H1 (cell line): ENCODE measurements at regions not wholly inside any gene's neighbourhood (a gene's known extent, or its start where the extent isn't known, plus 50 kb on each side); places are given as distances from the start of the nearest gene placed in this dataset.

Experiments used
- CTCF ChIA-PET: fragments of 300-600 bp; sonication (Branson Sonifier 250); formaldehyde crosslinking; loops from one replicate; lab custom pipeline; 2021; ENCODE audit not compliant: partially characterized antibody; lab: Charles Lee
- POLR2A ChIA-PET: fragments of 300-600 bp; sonication (Branson Sonifier 250); formaldehyde crosslinking; loops from one replicate; lab custom pipeline; 2021; ENCODE audit warnings: inconsistent platforms; ENCODE audit not compliant: partially characterized antibody; lab: Charles Lee
- DNase-seq, 2 experiments: peaks; one replicate each; pipeline versions ENCODE4 v3.0.0 to v3.0.0-alpha.2; 2010 to 2022; ENCODE audit warnings: low spot score in 2 of 2, low read depth in 1 of 2, mixed read lengths in 1 of 2
- FAIRE-seq: peaks from 2 replicates; lab custom pipeline; 2011; peaks lifted over from hg19 to GRCh38; lab: Jason Lieb, UNC
- H2AFZ ChIP-seq: 2 replicates; pipeline ENCODE4 v1.8.1; 2012; ENCODE audit warnings: low read length, inconsistent platforms
- H2AK5ac ChIP-seq: 2 replicates; pipeline ENCODE4 v1.6.1; 2013; ENCODE audit warnings: low read depth, low read length
- H2BK120ac ChIP-seq: replicated peaks from 2 replicates; pipeline ENCODE3; 2013; ENCODE audit warnings: low read depth, low read length, inconsistent platforms
- H2BK12ac ChIP-seq: 2 replicates; pipeline ENCODE4 v1.6.1; 2013; ENCODE audit warnings: low read depth, low read length
- H2BK15ac ChIP-seq: 2 replicates; pipeline ENCODE4 v1.6.1; 2013; ENCODE audit warnings: low read length
- H2BK20ac ChIP-seq: 2 replicates; pipeline ENCODE4 v1.6.1; 2013; ENCODE audit warnings: low read length
- H2BK5ac ChIP-seq: 2 replicates; pipeline ENCODE4 v1.6.1; 2013; ENCODE audit warnings: low read depth, low read length
- H3K14ac ChIP-seq: 2 replicates; pipeline ENCODE4 v1.6.1; 2013; ENCODE audit warnings: inconsistent platforms; ENCODE audit not compliant: insufficient read length
- H3K18ac ChIP-seq: 2 replicates; pipeline ENCODE4 v1.6.1; 2013; ENCODE audit warnings: low read length; ENCODE audit errors: extremely low read depth
- H3K23ac ChIP-seq: 2 replicates; pipeline ENCODE4 v1.6.1; 2013; ENCODE audit warnings: inconsistent platforms; ENCODE audit not compliant: insufficient read length
- H3K23me2 ChIP-seq: 2 replicates; pipeline ENCODE4 v1.6.1; 2013; ENCODE audit warnings: low read depth, low read length
- H3K27ac ChIP-seq: 2 replicates; pipeline ENCODE4 v1.6.1; 2011; ENCODE audit warnings: low read depth, low read length, inconsistent platforms
- H3K27me3 ChIP-seq, 4 experiments: replicated peaks in 1 of 4; 1 replicate in 1 of 4; 2 replicates in 3 of 4; pipeline versions ENCODE4 v1.6.1 to v1.8.1; 2011 to 2013; ENCODE audit warnings: low read length in 3 of 4, mild to moderate bottlenecking in 3 of 4, inconsistent platforms in 2 of 4, mixed read lengths in 2 of 4, moderate library complexity in 1 of 4; ENCODE audit not compliant: control insufficient read depth in 3 of 4, insufficient read depth in 3 of 4; ENCODE audit errors: extremely low read depth in 1 of 4
- H3K36me3 ChIP-seq, 4 experiments: 2 replicates each; pipeline versions ENCODE4 v1.6.1 to v1.8.1; 2011 to 2013; ENCODE audit warnings: mild to moderate bottlenecking in 4 of 4, low read length in 3 of 4, moderate library complexity in 2 of 4, control low read depth in 1 of 4, inconsistent platforms in 1 of 4; ENCODE audit not compliant: insufficient read depth in 4 of 4, control insufficient read depth in 2 of 4
- H3K4ac ChIP-seq: replicated peaks from 2 replicates; pipeline ENCODE3; 2013; ENCODE audit warnings: low read length, low read depth, mixed read lengths, inconsistent platforms; ENCODE audit not compliant: insufficient read length
- H3K4me1 ChIP-seq, 4 experiments: replicated peaks in 1 of 4; 1 replicate in 1 of 4; 2 replicates in 3 of 4; pipeline versions ENCODE4 v1.6.1 to v1.8.1; 2011 to 2013; ENCODE audit warnings: low read length in 3 of 4, inconsistent platforms in 2 of 4, mixed read lengths in 1 of 4; ENCODE audit not compliant: insufficient read depth in 4 of 4, control insufficient read depth in 3 of 4
- H3K4me2 ChIP-seq, 2 experiments: 2 replicates each; pipeline versions ENCODE4 v1.6.1 to v1.8.1; 2011 to 2013; ENCODE audit warnings: low read depth in 2 of 2, low read length in 2 of 2, control low read depth in 1 of 2, inconsistent platforms in 1 of 2, mild to moderate bottlenecking in 1 of 2; ENCODE audit not compliant: insufficient read depth in 1 of 2
- H3K4me3 ChIP-seq, 4 experiments: fragments of 200-600, 300-600 bp in 1 of 4; sonication (generic), shearing (Covaris generic), sonication (Bioruptor Twin) in 1 of 4; 2 replicates each; pipeline versions ENCODE4 v1.5.1 to v1.8.1; 2011 to 2016; ENCODE audit warnings: low read length in 4 of 4, low read depth in 3 of 4, control low read depth in 2 of 4, inconsistent platforms in 2 of 4, mild to moderate bottlenecking in 2 of 4, mixed read lengths in 1 of 4, moderate library complexity in 1 of 4; ENCODE audit not compliant: insufficient read depth in 2 of 4; ENCODE audit errors: extremely low read depth in 1 of 4
- H3K56ac ChIP-seq: replicated peaks from 2 replicates; pipeline ENCODE3; 2013; ENCODE audit warnings: low read depth, mild to moderate bottlenecking, mixed read lengths, low read length, inconsistent platforms; ENCODE audit not compliant: insufficient read length
- H3K79me1 ChIP-seq: 2 replicates; pipeline ENCODE4 v1.6.1; 2013; ENCODE audit warnings: low read depth, low read length, control low read depth
- H3K79me2 ChIP-seq, 2 experiments: 2 replicates each; pipeline versions ENCODE4 v1.6.1 to v1.8.1; 2012 to 2013; ENCODE audit warnings: low read length in 2 of 2, mild to moderate bottlenecking in 2 of 2, inconsistent platforms in 1 of 2; ENCODE audit not compliant: insufficient read depth in 2 of 2, control insufficient read depth in 1 of 2
- H3K9ac ChIP-seq, 4 experiments: replicated peaks in 1 of 4; 1 replicate in 1 of 4; 2 replicates in 3 of 4; pipeline versions ENCODE4 v1.6.1 to v1.8.1; 2011 to 2013; ENCODE audit warnings: low read depth in 3 of 4, low read length in 3 of 4, control low read depth in 2 of 4, mild to moderate bottlenecking in 2 of 4, moderate library complexity in 2 of 4, inconsistent platforms in 1 of 4; ENCODE audit errors: extremely low read depth in 1 of 4
- H3K9me3 ChIP-seq, 2 experiments: 2 replicates each; pipeline versions ENCODE4 v1.6.1 to v1.8.1; 2012 to 2013; ENCODE audit warnings: mild to moderate bottlenecking in 2 of 2, moderate library complexity in 2 of 2, control low read depth in 1 of 2, inconsistent platforms in 1 of 2, low read depth in 1 of 2, low read length in 1 of 2, mixed read lengths in 1 of 2; ENCODE audit not compliant: insufficient read depth in 2 of 2
- H4K20me1 ChIP-seq, 2 experiments: replicated peaks in 1 of 2; 2 replicates each; pipeline versions ENCODE3 to v1.8.1; 2011 to 2013; ENCODE audit warnings: inconsistent platforms in 2 of 2, low read length in 2 of 2, mild to moderate bottlenecking in 1 of 2; ENCODE audit not compliant: insufficient read depth in 2 of 2, control insufficient read depth in 1 of 2
- H4K5ac ChIP-seq: 2 replicates; pipeline ENCODE4 v1.6.1; 2013; ENCODE audit warnings: low read length, low read depth, mixed read lengths, inconsistent platforms; ENCODE audit not compliant: insufficient read length
- H4K8ac ChIP-seq: 2 replicates; pipeline ENCODE4 v1.8.0; 2013; ENCODE audit warnings: mild to moderate bottlenecking, moderate library complexity, low read length, inconsistent platforms; ENCODE audit not compliant: insufficient read depth; ENCODE audit errors: extremely low read depth
- H4K91ac ChIP-seq: replicated peaks from 2 replicates; pipeline ENCODE3; 2013; ENCODE audit warnings: low read length, mixed read lengths, inconsistent platforms; ENCODE audit not compliant: insufficient read length
- BACH1 ChIP-seq: IDR thresholded peaks from 2 replicates; pipeline ENCODE4 v1.6.1; 2012; ENCODE audit warnings: low read length, improper control_type of control experiment
- BRCA1 ChIP-seq: IDR thresholded peaks from 2 replicates; pipeline ENCODE4 v1.6.1; 2012; ENCODE audit warnings: low read depth, low read length, improper control_type of control experiment
- EGR1 ChIP-seq: IDR thresholded peaks from 2 replicates; pipeline ENCODE4 v1.6.1; 2011; ENCODE audit warnings: low read depth, low read length, borderline replicate concordance
- FOSL1 ChIP-seq: IDR thresholded peaks from 2 replicates; pipeline ENCODE4 v1.6.1; 2011; ENCODE audit warnings: mild to moderate bottlenecking, low read depth, low read length, moderate library complexity; ENCODE audit not compliant: insufficient read depth
- HDAC2 ChIP-seq, 2 experiments: fragments of 300-600 bp in 1 of 2; sonication (generic) in 1 of 2; IDR thresholded peaks; 2 replicates each; pipeline ENCODE4 v1.6.1; 2011 to 2012; ENCODE audit warnings: low read depth in 2 of 2, low read length in 2 of 2, mild to moderate bottlenecking in 2 of 2, moderate library complexity in 2 of 2, borderline replicate concordance in 1 of 2, inconsistent platforms in 1 of 2
- KDM5A ChIP-seq: fragments of 200-600 bp; IDR thresholded peaks from 2 replicates; pipeline ENCODE4 v1.7.1; 2012; ENCODE audit warnings: mild to moderate bottlenecking, low read length, inconsistent platforms, mixed read lengths
- NRF1 ChIP-seq: IDR thresholded peaks from 2 replicates; pipeline ENCODE4 v1.6.1; 2011; ENCODE audit warnings: mild to moderate bottlenecking, low read depth, low read length, improper control_type of control experiment
- PHF8 ChIP-seq: fragments of 200-600 bp; sonication (generic); conservative IDR thresholded peaks from 2 replicates; pipeline ENCODE4 v1.7.1; 2012; ENCODE audit warnings: low read depth, mild to moderate bottlenecking, inconsistent platforms, low read length, moderate library complexity
- POLR2A ChIP-seq, 2 experiments: IDR thresholded peaks; 1 replicate in 1 of 2; 2 replicates in 1 of 2; pipeline ENCODE4 v1.6.1; 2011; ENCODE audit warnings: low read depth in 2 of 2, low read length in 2 of 2, mild to moderate bottlenecking in 2 of 2; ENCODE audit errors: control extremely low read depth in 1 of 2
- SAP30 ChIP-seq: fragments of 300-600 bp; sonication (generic); IDR thresholded peaks from 2 replicates; pipeline ENCODE4 v1.7.1; 2012; ENCODE audit warnings: low read length, moderate library complexity, mild to moderate bottlenecking, inconsistent platforms; ENCODE audit not compliant: insufficient read depth, insufficient replicate concordance
- TBP ChIP-seq: IDR thresholded peaks from 2 replicates; pipeline ENCODE4 v1.6.1; 2011; ENCODE audit warnings: low read depth, low read length, improper control_type of control experiment
- WGBS, 2 experiments: shearing (Covaris generic) in 1 of 2; methylation state at CpG; one replicate each; pipeline versions ENCODE4 v1.1.6 to v1.1.7; 2013 to 2015; ENCODE audit warnings: low lambda C conversion rate in 2 of 2, mixed read lengths in 2 of 2, inconsistent platforms in 1 of 2, low coverage in 1 of 2, missing lambda C conversion rate in 1 of 2; ENCODE audit not compliant: insufficient replicate concordance in 2 of 2, insufficient coverage in 1 of 2, insufficient read length in 1 of 2; ENCODE audit errors: extremely low coverage in 1 of 2, missing lambda C conversion rate in 1 of 2; 5-methylcytosine and 5-hydroxymethylcytosine counted together
- TF ChIP-seq, protein P1 (sequence below): IDR thresholded peaks from 2 replicates; pipeline ENCODE4 v1.6.1; 2011; ENCODE audit warnings: low read length, improper control_type of control experiment

DNA sequence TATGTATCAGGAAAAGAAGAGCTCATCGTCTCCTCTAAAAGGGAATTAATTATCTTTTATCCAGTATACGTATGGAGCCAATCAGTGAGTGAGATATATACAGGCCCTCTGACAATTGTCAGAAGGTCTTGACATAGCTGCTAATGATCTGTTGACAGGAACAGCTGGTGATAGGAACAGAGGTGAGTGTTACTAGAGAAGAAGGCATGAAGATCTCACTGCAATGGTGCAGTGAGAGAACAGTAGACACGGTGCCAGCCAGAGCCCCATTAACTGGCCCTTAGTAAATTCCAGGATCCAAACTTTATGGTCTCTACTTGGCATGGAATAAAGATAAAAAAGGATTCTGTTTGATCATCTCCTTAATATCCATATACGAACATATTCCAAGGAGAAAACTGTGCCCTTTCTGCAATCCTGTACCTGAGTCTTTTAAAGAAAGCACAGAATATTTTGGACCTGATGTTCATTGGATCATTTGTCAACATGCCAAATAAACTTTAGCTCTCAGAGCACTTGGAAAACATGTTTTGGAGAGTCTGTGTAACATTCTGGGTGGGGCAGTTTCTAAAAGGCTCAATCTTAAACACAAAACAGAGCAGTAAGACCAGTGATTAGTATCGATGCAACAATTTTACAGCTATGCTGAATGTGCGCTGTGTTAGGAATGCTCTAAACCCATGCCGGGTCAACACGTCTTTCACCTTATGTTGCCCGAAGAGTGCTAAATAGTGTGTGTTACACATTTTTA lies 135.8 kb upstream of the CITED2 start:
- Histone ChIP-seq H4K91ac (no peak overlapping the region), H2BK120ac (no peak overlapping the region), H2BK15ac (no peak overlapping the region), H2AK5ac (no peak overlapping the region), H4K5ac (no peak overlapping the region), H2AFZ (no peak overlapping the region), H2BK12ac (no peak overlapping the region), H3K4me1 (peaks cover 0 to 4% (median 2%) of the 10 kb centered on the region in 4 experiments; a peak in 2 of 7 replicates), H3K56ac (no peak overlapping the region), H3K27ac (no peak overlapping the region), H3K9ac (no peak overlapping the region), H3K79me1 (no peaks in the 10 kb centered on the region), H3K18ac (no peak overlapping the region), H4K20me1 (no peaks in the 10 kb centered on the region), H2BK20ac (no peak overlapping the region), H3K4ac (no peak overlapping the region), H3K27me3 (no peaks in the 10 kb centered on the region), H3K23ac (no peak overlapping the region), H3K4me3 (no peak overlapping the region), H3K79me2 (no peaks in the 10 kb centered on the region), H3K14ac (no peak overlapping the region), H2BK5ac (no peak overlapping the region), H3K23me2 (no peaks in the 10 kb centered on the region), H4K8ac (no peak overlapping the region), H3K9me3 (no peaks in the 10 kb centered on the region), H3K36me3 (no peaks in the 10 kb centered on the region), H3K4me2 (no peak overlapping the region)
- no peak for TF ChIP-seq EGR1
- no peak for TF ChIP-seq PHF8
- TF ChIP-seq, protein P1, sequence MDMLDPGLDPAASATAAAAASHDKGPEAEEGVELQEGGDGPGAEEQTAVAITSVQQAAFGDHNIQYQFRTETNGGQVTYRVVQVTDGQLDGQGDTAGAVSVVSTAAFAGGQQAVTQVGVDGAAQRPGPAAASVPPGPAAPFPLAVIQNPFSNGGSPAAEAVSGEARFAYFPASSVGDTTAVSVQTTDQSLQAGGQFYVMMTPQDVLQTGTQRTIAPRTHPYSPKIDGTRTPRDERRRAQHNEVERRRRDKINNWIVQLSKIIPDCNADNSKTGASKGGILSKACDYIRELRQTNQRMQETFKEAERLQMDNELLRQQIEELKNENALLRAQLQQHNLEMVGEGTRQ, result no peak
- TF ChIP-seq BRCA1, result no peak
- no peak for TF ChIP-seq FOSL1
- TF ChIP-seq TBP, result no peak
- TF ChIP-seq SAP30, result no peak
- TF ChIP-seq BACH1, result no peak
- no peak for TF ChIP-seq NRF1
- no peak for TF ChIP-seq HDAC2 (IDR thresholded peaks at IDR 0.05; ENCODE audit: borderline replicate concordance in 1 of 2, low read depth in 2 of 2, low read length in 2 of 2)
- TF ChIP-seq KDM5A, result no peak
- TF ChIP-seq POLR2A (IDR thresholded peaks at IDR 0.05; ENCODE audit: control extremely low read depth in 1 of 2, low read depth in 2 of 2, low read length in 2 of 2), result no peak
- ChIA-PET CTCF (no interaction called here), POLR2A (no interaction called here)
- 90% methylated on average over 9 of the region's 9 CpGs; no CpG with 5 or more reads in 1 of the 2 experiments for WGBS, 2 experiments
- no peak for FAIRE-seq
- DNase-seq, result no peak
